ENCODE measurements at regions not wholly inside any gene's neighbourhood (a gene's known extent, or its start where the extent isn't known, plus 50 kb on each side); places are given as distances from the start of the nearest gene placed in this dataset.

- TF ChIP-seq ZNF558 (CRISPR knock-in tag; IDR thresholded peaks at IDR 0.05; ENCODE audit: borderline replicate concordance) (no peak), SCMH1 (CRISPR knock-in tag; IDR thresholded peaks at IDR 0.05; ENCODE audit: borderline replicate concordance) (no peak)
These were observed 60.9 kb upstream of the SYN3 start (continued) for GRCh38 chr22:33119044-33119443.

GRCh38 chr22:33117821-33118220 is 59.6 kb upstream of the SYN3 start:
- TF ChIP-seq ZSCAN30 (CRISPR knock-in tag; IDR thresholded peaks at IDR 0.05) (no peak), RFX5 (IDR thresholded peaks at IDR 0.05; ENCODE audit: low read depth, low read length) (no peak), ZNF572 (CRISPR knock-in tag; IDR thresholded peaks at IDR 0.05) (no peak), IKZF1 (IDR thresholded peaks at IDR 0.05) (no peak), ZFP41 (CRISPR knock-in tag; IDR thresholded peaks at IDR 0.05; ENCODE audit: borderline replicate concordance) (no peak)
- no TSS peak for BruUV-seq (replicated peaks)
- DNase-seq (ENCODE audit: low spot score) (no peak), FAIRE-seq (no peak), ATAC-seq (no peak)
- in situ Hi-C loops (cut with HindIII; ENCODE audit: extremely low pct_ligation_motif_present, low pct_unique_long_range_greater_than_20kb), result no loop called here
- Histone ChIP-seq H3K4me2 (ENCODE audit: low read depth, low read length) (no peak overlapping the region), H3K36me3 (replicated peaks in 1 of 2; ENCODE audit: control insufficient read depth in 1 of 2, insufficient read depth in 2 of 2, low read length in 2 of 2) (no peaks in the 10 kb centered on the region), H3K4me3 (replicated peaks in 1 of 3; ENCODE audit: insufficient read depth in 1 of 3, low read depth in 2 of 3, low read length in 3 of 3) (no peak overlapping the region), H3K9ac (ENCODE audit: insufficient read depth, low read depth, low read length) (no peak overlapping the region), H3K27me3 (ENCODE audit: control insufficient read depth in 1 of 2, insufficient read depth in 2 of 2, low read length in 2 of 2) (peaks cover 0 to 7% of the 10 kb centered on the region in 2 experiments; a peak in 2 of 5 replicates), H3K27ac (ENCODE audit: extremely low read length, insufficient read depth, low read length) (no peak overlapping the region), H3K4me1 (ENCODE audit: insufficient read depth, low read length) (no peaks in the 10 kb centered on the region), H3K79me2 (ENCODE audit: insufficient read depth, low read length) (no peaks in the 10 kb centered on the region), H4K20me1 (ENCODE audit: insufficient read depth, low read length) (no peaks in the 10 kb centered on the region), H3K9me3 (ENCODE audit: low read length) (no peaks in the 10 kb centered on the region), H2AFZ (ENCODE audit: low read length) (no peak overlapping the region)
- POLR2A ChIA-PET, result interaction anchor here (0.7 kb wide), 1 partner anchor 9 kb away, joined by 3 read pairs; no protein-coding TSS in a partner anchor
- CTCF ChIA-PET (ENCODE audit: low intra/inter-chr PET ratio, low total read pairs), result no interaction called here
- intact Hi-C loops (cut with micrococcal nuclease; ENCODE audit: unreplicated experiment), result no loop called here

GRCh38 chr22:33116841-33117547 is 58.8 kb upstream of the SYN3 start:
- no peaks in the 10 kb centered on the region for H4K20me1 ChIP-seq (ENCODE audit: insufficient read depth, low read length)
- FAIRE-seq, result no peak
- 9% methylated on average over 2 of the region's 2 CpGs for WGBS (ENCODE audit: low lambda C conversion rate)
- no peak overlapping the region for H2AFZ ChIP-seq (ENCODE audit: low read length)
- CTCF ChIA-PET (ENCODE audit: low intra/inter-chr PET ratio, low total read pairs), result no interaction called here
- H3K4me2 ChIP-seq (ENCODE audit: low read depth, low read length), result no peak overlapping the region
- intact Hi-C loops (cut with micrococcal nuclease; ENCODE audit: unreplicated experiment), result no loop called here
- no peak overlapping the region for H3K27ac ChIP-seq (ENCODE audit: extremely low read length, insufficient read depth, low read length)
- POLR2A ChIA-PET, result interaction anchor here (0.7 kb wide), 1 partner anchor 10 kb away, joined by 3 read pairs; no protein-coding TSS in a partner anchor
- H3K27me3 ChIP-seq (ENCODE audit: control insufficient read depth in 1 of 2, insufficient read depth in 2 of 2, low read length in 2 of 2), result peaks cover 0 to 14% of the 10 kb centered on the region in 2 experiments; a peak in 3 of 5 replicates
- H3K4me3 ChIP-seq (replicated peaks in 1 of 3; ENCODE audit: insufficient read depth in 1 of 3, low read depth in 2 of 3, low read length in 3 of 3), result no peak overlapping the region
- no peak for TF ChIP-seq GFI1 (CRISPR knock-in tag; IDR thresholded peaks at IDR 0.05; ENCODE audit: borderline replicate concordance)
- H3K9ac ChIP-seq (ENCODE audit: insufficient read depth, low read depth, low read length), result no peak overlapping the region
- ATAC-seq, result no peak
- no peaks in the 10 kb centered on the region for H3K79me2 ChIP-seq (ENCODE audit: insufficient read depth, low read length)
- in situ Hi-C loops (cut with HindIII; ENCODE audit: extremely low pct_ligation_motif_present, low pct_unique_long_range_greater_than_20kb), result no loop called here
- no TSS peak for BruUV-seq (replicated peaks)
- H3K36me3 ChIP-seq (replicated peaks in 1 of 2; ENCODE audit: control insufficient read depth in 1 of 2, insufficient read depth in 2 of 2, low read length in 2 of 2), result no peaks in the 10 kb centered on the region
- DNase-seq (ENCODE audit: low spot score), result no peak
- no peaks in the 10 kb centered on the region for H3K9me3 ChIP-seq (ENCODE audit: low read length)
- no peaks in the 10 kb centered on the region for H3K4me1 ChIP-seq (ENCODE audit: insufficient read depth, low read length)

All from HepG2 (cell line).